WTC11 (cell line): ENCODE measurements at regions not wholly inside any gene's neighbourhood (a gene's known extent, or its start where the extent isn't known, plus 50 kb on each side); places are given as distances from the start of the nearest gene placed in this dataset.

Experiments used
- ATAC-seq: fragments of 200-7000 bp; cut with Tn5 transposase; 2 replicates; pipeline ENCODE4 v1.10.0; 2021; ENCODE audit warnings: mild to moderate bottlenecking, moderate library complexity
- CTCF ChIA-PET: fragments of 300-600 bp; sonication (Branson Sonifier 250); formaldehyde crosslinking; loops from one replicate; lab custom pipeline; 2021; ENCODE audit warnings: antibody characterized with exemption; lab: Charles Lee
- POLR2A ChIA-PET: fragments of 350-600 bp; sonication (Branson Sonifier 250); formaldehyde crosslinking; loops from one replicate; lab custom pipeline; 2021; ENCODE audit warnings: antibody characterized with exemption; lab: Charles Lee
- DNase-seq: peaks from one replicate; pipeline ENCODE4 v3.0.0; 2021; ENCODE audit warnings: low spot score
- H3K27ac Mint-ChIP-seq: 2 replicates; pipeline ENCODE4 v1.8.0; 2021; ENCODE audit warnings: mixed read lengths
- H3K27me3 Mint-ChIP-seq: 2 replicates; pipeline ENCODE4 v1.8.0; 2021; ENCODE audit warnings: low read depth, mild to moderate bottlenecking, moderate library complexity, mixed read lengths
- H3K36me3 Mint-ChIP-seq: 2 replicates; pipeline ENCODE4 v1.8.0; 2021; ENCODE audit warnings: mixed read lengths
- H3K4me1 Mint-ChIP-seq: 2 replicates; pipeline ENCODE4 v1.8.0; 2022; ENCODE audit warnings: mixed read lengths
- H3K4me3 Mint-ChIP-seq: 2 replicates; pipeline ENCODE4 v1.8.0; 2021; ENCODE audit warnings: mild to moderate bottlenecking, moderate library complexity, mixed read lengths
- H3K9me3 Mint-ChIP-seq: 2 replicates; pipeline ENCODE4 v1.8.0; 2021; ENCODE audit warnings: mixed read lengths
- EMX1 ChIP-seq: fragments of 250-450 bp; sonication (Bioruptor Pico); IDR thresholded peaks from 2 replicates; pipeline ENCODE4 v1.8.0; 2021; ENCODE audit warnings: mild to moderate bottlenecking
- FOXK1 ChIP-seq: sonication (generic); formaldehyde crosslinking; IDR thresholded peaks from 2 replicates; pipeline ENCODE4 v1.8.0; 2022; ENCODE audit warnings: mild to moderate bottlenecking, moderate library complexity, missing genetic modification reagents
- GABPB1 ChIP-seq: sonication (generic); formaldehyde crosslinking; IDR thresholded peaks from 2 replicates; pipeline ENCODE4 v1.8.1; 2023; ENCODE audit warnings: mild to moderate bottlenecking, missing genetic modification reagents
- GRHL2 ChIP-seq: fragments of 250-450 bp; sonication (Bioruptor Pico); IDR thresholded peaks from 2 replicates; pipeline ENCODE4 v1.8.0; 2022; ENCODE audit warnings: mild to moderate bottlenecking, moderate library complexity; ENCODE audit not compliant: insufficient replicate concordance, severe bottlenecking
- GTF2I ChIP-seq: fragments of 250-450 bp; sonication (Bioruptor Pico); conservative IDR thresholded peaks from 2 replicates; pipeline ENCODE4 v1.4.0; 2021; ENCODE audit warnings: mild to moderate bottlenecking
- NFE2L1 ChIP-seq: sonication (generic); formaldehyde crosslinking; IDR thresholded peaks from 2 replicates; pipeline ENCODE4 v1.8.1; 2023; ENCODE audit warnings: missing genetic modification reagents
- NFYB ChIP-seq: sonication (generic); formaldehyde crosslinking; conservative IDR thresholded peaks from 2 replicates; pipeline ENCODE4 v1.8.0; 2022; ENCODE audit warnings: low read depth, missing genetic modification reagents
- NR1H2 ChIP-seq: sonication (generic); formaldehyde crosslinking; IDR thresholded peaks from 2 replicates; pipeline ENCODE4 v1.9.0; 2021; ENCODE audit warnings: mild to moderate bottlenecking, moderate library complexity, missing genetic modification reagents
- RELA ChIP-seq: sonication (generic); formaldehyde crosslinking; IDR thresholded peaks from 2 replicates; pipeline ENCODE4 v1.8.1; 2022; ENCODE audit warnings: missing genetic modification reagents, mild to moderate bottlenecking, borderline replicate concordance
- TCF7 ChIP-seq: sonication (generic); formaldehyde crosslinking; IDR thresholded peaks from 2 replicates; pipeline ENCODE4 v1.8.0; 2022; ENCODE audit warnings: mild to moderate bottlenecking, low read depth, missing genetic modification reagents, moderate library complexity
- ZNF121 ChIP-seq: sonication (generic); formaldehyde crosslinking; IDR thresholded peaks from 2 replicates; pipeline ENCODE4 v1.8.0; 2023; ENCODE audit warnings: missing genetic modification reagents
- ZNF416 ChIP-seq: fragments of 250-450 bp; sonication (Bioruptor Pico); IDR thresholded peaks from 2 replicates; pipeline ENCODE4 v1.9.0; 2021; ENCODE audit warnings: mild to moderate bottlenecking, inconsistent platforms
- ZNF423 ChIP-seq: fragments of 250-450 bp; sonication (Bioruptor Pico); IDR thresholded peaks from 2 replicates; pipeline ENCODE4 v2.1.2; 2022; ENCODE audit warnings: mild to moderate bottlenecking, moderate library complexity
- TF ChIP-seq, protein P1 (sequence below): sonication (generic); formaldehyde crosslinking; IDR thresholded peaks from 2 replicates; pipeline ENCODE4 v1.8.0; 2022; ENCODE audit warnings: mild to moderate bottlenecking, missing genetic modification reagents
- TF ChIP-seq, protein P2 (sequence below): fragments of 200-600 bp; IDR thresholded peaks from 2 replicates; pipeline ENCODE4 v1.8.0; 2022; ENCODE audit warnings: antibody characterized with exemption
- TF ChIP-seq, protein P3 (sequence below): fragments of 250-450 bp; sonication (Bioruptor Pico); IDR thresholded peaks from 2 replicates; pipeline ENCODE4 v1.9.0; 2021; ENCODE audit warnings: mild to moderate bottlenecking
- TF ChIP-seq, protein P4 (sequence below): sonication (generic); formaldehyde crosslinking; IDR thresholded peaks from 2 replicates; pipeline ENCODE4 v1.8.1; 2022; ENCODE audit warnings: low read depth, missing genetic modification reagents, borderline replicate concordance
- TF ChIP-seq, protein P5 (sequence below): sonication (generic); formaldehyde crosslinking; IDR thresholded peaks from 2 replicates; pipeline ENCODE4 v1.8.0; 2022; ENCODE audit warnings: mild to moderate bottlenecking, missing genetic modification reagents
- TF ChIP-seq, protein P6 (sequence below): sonication (generic); formaldehyde crosslinking; IDR thresholded peaks from 2 replicates; pipeline ENCODE4 v1.8.1; 2022; ENCODE audit warnings: mild to moderate bottlenecking, missing genetic modification reagents, moderate library complexity, borderline replicate concordance
- TF ChIP-seq, protein P7 (sequence below): fragments of 250-450 bp; sonication (Bioruptor Pico); conservative IDR thresholded peaks from 2 replicates; pipeline ENCODE4 v1.9.0; 2021; ENCODE audit warnings: mild to moderate bottlenecking
- TF ChIP-seq, protein P8 (sequence below): sonication (generic); formaldehyde crosslinking; IDR thresholded peaks from 2 replicates; pipeline ENCODE4 v1.8.0; 2022; ENCODE audit warnings: missing genetic modification reagents

DNA sequence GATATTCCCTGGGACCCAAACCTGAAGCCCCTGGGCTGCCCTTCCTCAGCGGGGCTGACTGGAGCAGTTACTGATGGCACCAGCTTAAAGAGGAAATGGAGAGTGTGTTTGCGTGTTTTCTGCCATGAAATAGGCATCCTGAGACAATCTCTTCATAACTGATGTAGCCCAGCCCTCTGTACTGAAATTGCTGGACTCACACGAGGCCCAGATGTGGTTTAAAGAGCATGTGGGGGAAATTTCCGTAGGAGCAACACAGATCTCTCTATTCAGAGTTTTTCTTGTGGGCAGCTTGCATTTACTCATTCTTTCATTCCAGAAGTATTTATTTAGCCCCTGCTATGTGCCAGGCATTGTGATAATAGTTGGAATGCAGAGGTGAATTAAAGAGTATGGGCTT lies 782.1 kb upstream of the TBX3 start (continued):
- TF ChIP-seq, protein P1, sequence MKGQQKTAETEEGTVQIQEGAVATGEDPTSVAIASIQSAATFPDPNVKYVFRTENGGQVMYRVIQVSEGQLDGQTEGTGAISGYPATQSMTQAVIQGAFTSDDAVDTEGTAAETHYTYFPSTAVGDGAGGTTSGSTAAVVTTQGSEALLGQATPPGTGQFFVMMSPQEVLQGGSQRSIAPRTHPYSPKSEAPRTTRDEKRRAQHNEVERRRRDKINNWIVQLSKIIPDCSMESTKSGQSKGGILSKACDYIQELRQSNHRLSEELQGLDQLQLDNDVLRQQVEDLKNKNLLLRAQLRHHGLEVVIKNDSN, result no peak
- TF ChIP-seq RELA (CRISPR knock-in tag) (no peak), GTF2I (CRISPR knock-in tag) (no peak)
- TF ChIP-seq, protein P2, sequence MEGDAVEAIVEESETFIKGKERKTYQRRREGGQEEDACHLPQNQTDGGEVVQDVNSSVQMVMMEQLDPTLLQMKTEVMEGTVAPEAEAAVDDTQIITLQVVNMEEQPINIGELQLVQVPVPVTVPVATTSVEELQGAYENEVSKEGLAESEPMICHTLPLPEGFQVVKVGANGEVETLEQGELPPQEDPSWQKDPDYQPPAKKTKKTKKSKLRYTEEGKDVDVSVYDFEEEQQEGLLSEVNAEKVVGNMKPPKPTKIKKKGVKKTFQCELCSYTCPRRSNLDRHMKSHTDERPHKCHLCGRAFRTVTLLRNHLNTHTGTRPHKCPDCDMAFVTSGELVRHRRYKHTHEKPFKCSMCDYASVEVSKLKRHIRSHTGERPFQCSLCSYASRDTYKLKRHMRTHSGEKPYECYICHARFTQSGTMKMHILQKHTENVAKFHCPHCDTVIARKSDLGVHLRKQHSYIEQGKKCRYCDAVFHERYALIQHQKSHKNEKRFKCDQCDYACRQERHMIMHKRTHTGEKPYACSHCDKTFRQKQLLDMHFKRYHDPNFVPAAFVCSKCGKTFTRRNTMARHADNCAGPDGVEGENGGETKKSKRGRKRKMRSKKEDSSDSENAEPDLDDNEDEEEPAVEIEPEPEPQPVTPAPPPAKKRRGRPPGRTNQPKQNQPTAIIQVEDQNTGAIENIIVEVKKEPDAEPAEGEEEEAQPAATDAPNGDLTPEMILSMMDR, result no peak

DNA sequence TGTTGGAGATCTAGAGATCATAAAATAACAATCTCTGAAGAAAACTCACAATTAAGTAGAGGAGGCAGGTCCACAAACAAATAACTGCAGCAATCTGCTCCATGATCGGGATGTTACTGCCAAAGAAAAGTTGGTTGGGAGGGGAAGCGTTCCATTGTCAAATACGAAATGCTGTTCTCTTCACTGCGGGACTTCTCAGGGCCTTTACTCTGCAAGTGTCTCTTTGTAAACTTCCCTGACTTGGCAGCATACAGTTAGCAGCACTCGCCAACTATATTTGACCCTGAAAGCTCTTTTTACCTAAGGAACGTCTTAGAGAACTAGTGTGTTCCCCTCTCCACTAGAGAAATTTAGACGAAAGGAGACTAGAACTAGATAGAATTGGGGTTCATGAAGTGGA lies 780.7 kb upstream of the TBX3 start:
- H3K27ac Mint-ChIP-seq, result no peak overlapping the region
- H3K9me3 Mint-ChIP-seq, result peaks cover 10% of the 10 kb centered on the region
- TF ChIP-seq, protein P3, sequence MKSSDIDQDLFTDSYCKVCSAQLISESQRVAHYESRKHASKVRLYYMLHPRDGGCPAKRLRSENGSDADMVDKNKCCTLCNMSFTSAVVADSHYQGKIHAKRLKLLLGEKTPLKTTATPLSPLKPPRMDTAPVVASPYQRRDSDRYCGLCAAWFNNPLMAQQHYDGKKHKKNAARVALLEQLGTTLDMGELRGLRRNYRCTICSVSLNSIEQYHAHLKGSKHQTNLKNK (CRISPR knock-in tag), result no peak
- TF ChIP-seq, protein P4, sequence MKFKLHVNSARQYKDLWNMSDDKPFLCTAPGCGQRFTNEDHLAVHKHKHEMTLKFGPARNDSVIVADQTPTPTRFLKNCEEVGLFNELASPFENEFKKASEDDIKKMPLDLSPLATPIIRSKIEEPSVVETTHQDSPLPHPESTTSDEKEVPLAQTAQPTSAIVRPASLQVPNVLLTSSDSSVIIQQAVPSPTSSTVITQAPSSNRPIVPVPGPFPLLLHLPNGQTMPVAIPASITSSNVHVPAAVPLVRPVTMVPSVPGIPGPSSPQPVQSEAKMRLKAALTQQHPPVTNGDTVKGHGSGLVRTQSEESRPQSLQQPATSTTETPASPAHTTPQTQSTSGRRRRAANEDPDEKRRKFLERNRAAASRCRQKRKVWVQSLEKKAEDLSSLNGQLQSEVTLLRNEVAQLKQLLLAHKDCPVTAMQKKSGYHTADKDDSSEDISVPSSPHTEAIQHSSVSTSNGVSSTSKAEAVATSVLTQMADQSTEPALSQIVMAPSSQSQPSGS (CRISPR knock-in tag), result no peak
- TF ChIP-seq NR1H2 (CRISPR knock-in tag) (no peak), NFYB (CRISPR knock-in tag) (no peak), ZNF121 (CRISPR knock-in tag) (no peak), EMX1 (CRISPR knock-in tag) (no peak), ZNF416 (CRISPR knock-in tag) (no peak)
- TF ChIP-seq, protein P5, sequence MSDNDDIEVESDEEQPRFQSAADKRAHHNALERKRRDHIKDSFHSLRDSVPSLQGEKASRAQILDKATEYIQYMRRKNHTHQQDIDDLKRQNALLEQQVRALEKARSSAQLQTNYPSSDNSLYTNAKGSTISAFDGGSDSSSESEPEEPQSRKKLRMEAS (CRISPR knock-in tag), result no peak
- DNase-seq (no peak), ATAC-seq (no peak)
- H3K36me3 Mint-ChIP-seq, result peaks cover 4% of the 10 kb centered on the region; the same call in 1 of the 2 replicates
- POLR2A ChIA-PET, result no interaction called here
- CTCF ChIA-PET, result no interaction called here
- no peak overlapping the region for H3K4me3 Mint-ChIP-seq
- no peaks in the 10 kb centered on the region; the same call in 1 of the 2 replicates for H3K27me3 Mint-ChIP-seq
- H3K4me1 Mint-ChIP-seq, result peaks cover 19% of the 10 kb centered on the region

DNA sequence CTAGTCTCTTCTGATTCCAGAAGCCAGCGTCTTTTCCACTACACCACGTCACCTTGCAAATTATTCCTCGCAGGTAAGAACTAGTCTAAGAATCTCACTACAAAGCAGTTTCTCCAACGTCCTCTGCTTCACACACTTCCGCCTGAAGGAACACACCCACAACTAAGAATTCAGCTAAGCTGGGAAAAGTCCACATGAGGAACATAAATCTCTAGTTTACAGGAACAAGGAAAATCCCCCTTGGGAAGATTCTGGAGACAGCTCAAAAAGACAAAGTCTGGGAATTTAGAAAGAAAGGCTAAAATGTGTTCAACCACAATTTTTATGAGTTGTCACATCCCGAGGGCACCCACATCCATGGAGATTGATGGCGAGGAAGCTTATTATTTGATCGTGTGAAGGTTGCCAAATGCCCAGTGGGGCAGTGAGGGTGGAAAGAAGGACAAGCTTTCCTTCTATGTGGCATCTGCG lies 780.2 kb upstream of the TBX3 start:
- peaks cover 6% of the 10 kb centered on the region for H3K9me3 Mint-ChIP-seq
- POLR2A ChIA-PET, result no interaction called here
- no peak overlapping the region for H3K4me3 Mint-ChIP-seq
- no peak for DNase-seq
- peaks cover 4% of the 10 kb centered on the region; the same call in 1 of the 2 replicates for H3K36me3 Mint-ChIP-seq
- H3K27me3 Mint-ChIP-seq, result no peaks in the 10 kb centered on the region; the same call in 1 of the 2 replicates
- no peak for ATAC-seq
- CTCF ChIA-PET, result no interaction called here
- H3K4me1 Mint-ChIP-seq, result peaks cover 14% of the 10 kb centered on the region
- no peak overlapping the region for H3K27ac Mint-ChIP-seq
- TF ChIP-seq NFE2L1 (no peak), FOXK1 (CRISPR knock-in tag) (no peak), ZNF423 (CRISPR knock-in tag) (no peak), GABPB1 (CRISPR knock-in tag) (no peak), TCF7 (no peak), GRHL2 (no peak)
- TF ChIP-seq, protein P6, sequence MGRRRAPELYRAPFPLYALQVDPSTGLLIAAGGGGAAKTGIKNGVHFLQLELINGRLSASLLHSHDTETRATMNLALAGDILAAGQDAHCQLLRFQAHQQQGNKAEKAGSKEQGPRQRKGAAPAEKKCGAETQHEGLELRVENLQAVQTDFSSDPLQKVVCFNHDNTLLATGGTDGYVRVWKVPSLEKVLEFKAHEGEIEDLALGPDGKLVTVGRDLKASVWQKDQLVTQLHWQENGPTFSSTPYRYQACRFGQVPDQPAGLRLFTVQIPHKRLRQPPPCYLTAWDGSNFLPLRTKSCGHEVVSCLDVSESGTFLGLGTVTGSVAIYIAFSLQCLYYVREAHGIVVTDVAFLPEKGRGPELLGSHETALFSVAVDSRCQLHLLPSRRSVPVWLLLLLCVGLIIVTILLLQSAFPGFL (CRISPR knock-in tag), result no peak
- TF ChIP-seq, protein P7, sequence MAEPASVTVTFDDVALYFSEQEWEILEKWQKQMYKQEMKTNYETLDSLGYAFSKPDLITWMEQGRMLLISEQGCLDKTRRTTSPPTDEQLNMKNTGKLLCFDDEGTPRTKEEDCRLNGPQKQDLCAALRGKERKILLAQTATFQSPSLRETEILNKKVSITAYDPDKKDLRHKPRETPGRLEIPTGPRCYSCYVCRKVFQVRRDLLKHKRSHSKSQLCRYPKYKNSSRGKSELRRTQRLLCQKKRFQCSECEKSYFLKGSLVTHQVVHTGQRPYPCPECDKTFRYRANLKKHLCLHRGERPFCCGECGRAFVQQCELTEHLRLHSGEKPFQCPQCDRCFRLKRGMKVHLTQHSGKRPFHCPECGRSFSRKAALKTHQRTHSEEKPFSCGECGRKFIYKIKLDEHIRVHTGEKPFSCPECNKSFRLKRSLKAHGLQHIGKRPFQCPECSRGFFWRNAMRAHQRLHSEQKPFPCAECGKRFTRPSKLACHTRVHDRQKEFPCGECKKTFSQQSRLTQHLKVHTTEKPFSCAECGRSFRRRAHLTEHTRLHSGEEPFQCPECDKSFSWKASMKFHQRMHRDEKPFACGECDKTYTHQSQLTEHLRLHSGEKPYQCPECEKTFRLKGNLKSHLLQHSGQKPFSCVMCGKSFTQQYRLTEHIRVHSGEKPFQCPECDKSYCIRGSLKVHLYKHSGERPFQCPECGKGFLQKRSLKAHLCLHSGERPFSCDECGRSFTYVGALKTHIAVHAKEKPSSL, result no peak
- TF ChIP-seq, protein P8, sequence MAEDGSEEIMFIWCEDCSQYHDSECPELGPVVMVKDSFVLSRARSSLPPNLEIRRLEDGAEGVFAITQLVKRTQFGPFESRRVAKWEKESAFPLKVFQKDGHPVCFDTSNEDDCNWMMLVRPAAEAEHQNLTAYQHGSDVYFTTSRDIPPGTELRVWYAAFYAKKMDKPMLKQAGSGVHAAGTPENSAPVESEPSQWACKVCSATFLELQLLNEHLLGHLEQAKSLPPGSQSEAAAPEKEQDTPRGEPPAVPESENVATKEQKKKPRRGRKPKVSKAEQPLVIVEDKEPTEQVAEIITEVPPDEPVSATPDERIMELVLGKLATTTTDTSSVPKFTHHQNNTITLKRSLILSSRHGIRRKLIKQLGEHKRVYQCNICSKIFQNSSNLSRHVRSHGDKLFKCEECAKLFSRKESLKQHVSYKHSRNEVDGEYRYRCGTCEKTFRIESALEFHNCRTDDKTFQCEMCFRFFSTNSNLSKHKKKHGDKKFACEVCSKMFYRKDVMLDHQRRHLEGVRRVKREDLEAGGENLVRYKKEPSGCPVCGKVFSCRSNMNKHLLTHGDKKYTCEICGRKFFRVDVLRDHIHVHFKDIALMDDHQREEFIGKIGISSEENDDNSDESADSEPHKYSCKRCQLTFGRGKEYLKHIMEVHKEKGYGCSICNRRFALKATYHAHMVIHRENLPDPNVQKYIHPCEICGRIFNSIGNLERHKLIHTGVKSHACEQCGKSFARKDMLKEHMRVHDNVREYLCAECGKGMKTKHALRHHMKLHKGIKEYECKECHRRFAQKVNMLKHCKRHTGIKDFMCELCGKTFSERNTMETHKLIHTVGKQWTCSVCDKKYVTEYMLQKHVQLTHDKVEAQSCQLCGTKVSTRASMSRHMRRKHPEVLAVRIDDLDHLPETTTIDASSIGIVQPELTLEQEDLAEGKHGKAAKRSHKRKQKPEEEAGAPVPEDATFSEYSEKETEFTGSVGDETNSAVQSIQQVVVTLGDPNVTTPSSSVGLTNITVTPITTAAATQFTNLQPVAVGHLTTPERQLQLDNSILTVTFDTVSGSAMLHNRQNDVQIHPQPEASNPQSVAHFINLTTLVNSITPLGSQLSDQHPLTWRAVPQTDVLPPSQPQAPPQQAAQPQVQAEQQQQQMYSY, result no peak
